ENCODE measurements at regions not wholly inside any gene's neighbourhood (a gene's known extent, or its start where the extent isn't known, plus 50 kb on each side); places are given as distances from the start of the nearest gene placed in this dataset.
A peak's percentile ranks its signal among the peaks of the same experiment; 100 is the strongest.
"Not testable (repeated sequence)": the region's sequence is repeated elsewhere in the genome, so short reads cannot be mapped to it uniquely, and the experiment has no call there.

- no peak for DNase-seq (ENCODE audit: low spot score)
Observed at GRCh38 chr17:83192161-83192788, 112.9 kb downstream of the METRNL start.

GRCh38 chr17:83192789-83193335, 113.5 kb downstream of the METRNL start:
- not testable (repeated sequence) for DNase-seq (ENCODE audit: low spot score)

- DNase-seq (ENCODE audit: low spot score) = no peak
Observed at GRCh38 chr17:83193336-83194185, 114.2 kb downstream of the METRNL start.

- DNase-seq (ENCODE audit: low spot score) = no peak
Observed at GRCh38 chr17:83194186-83194561, 114.8 kb downstream of the METRNL start.

- no peak for DNase-seq (ENCODE audit: low spot score)
Observed at GRCh38 chr17:83194761-83195329, 115.4 kb downstream of the METRNL start.

- no peak for DNase-seq (ENCODE audit: low spot score)
Observed at GRCh38 chr17:83195330-83196023, 116.1 kb downstream of the METRNL start.

GRCh38 chr17:83196024-83196365, 116.6 kb downstream of the METRNL start:
- DNase-seq (ENCODE audit: low spot score) = no peak

GRCh38 chr17:83196366-83196765, 117.0 kb downstream of the METRNL start:
- no peak for DNase-seq (ENCODE audit: low spot score)

- DNase-seq (ENCODE audit: low spot score) = no peak
Observed at GRCh38 chr17:83196973-83197880, 117.8 kb downstream of the METRNL start.

GRCh38 chr17:83198366-83199341, 119.2 kb downstream of the METRNL start:
- no peak for DNase-seq (ENCODE audit: low spot score)

GRCh38 chr17:83199500-83200201, 120.2 kb downstream of the METRNL start:
- DNase-seq (ENCODE audit: low spot score) = peak; percentile 20

GRCh38 chr17:83200231-83200699, 120.9 kb downstream of the METRNL start:
- peak; percentile 40 for DNase-seq (ENCODE audit: low spot score)

GRCh38 chr17:83200751-83201150, 121.3 kb downstream of the METRNL start:
- no peak for DNase-seq (ENCODE audit: low spot score)

- no peak for DNase-seq (ENCODE audit: low spot score)
Observed at GRCh38 chr17:83201206-83202001, 122.0 kb downstream of the METRNL start.

- no peak for DNase-seq (ENCODE audit: low spot score)
Observed at GRCh38 chr17:83202002-83203000, 122.9 kb downstream of the METRNL start.

GRCh38 chr17:83203073-83203471, 123.7 kb downstream of the METRNL start:
- DNase-seq (ENCODE audit: low spot score) = no peak

Measured in CD4-positive, alpha-beta T cell treated with Interleukin-6 at 100 ng/mL for 8 hours (primary cell).